Heart left ventricle (tissue), 16 donors: ENCODE measurements at regions not wholly inside any gene's neighbourhood (a gene's known extent, or its start where the extent isn't known, plus 50 kb on each side); places are given as distances from the start of the nearest gene placed in this dataset.

Experiments used
- ATAC-seq, 4 donors: fragments of 200-7000 bp; cut with Tn5 transposase; one replicate each; pipeline ENCODE4 v1.9.1; 2020 to 2022; ENCODE audit warnings: moderate library complexity in 4 of 4, mild to moderate bottlenecking in 3 of 4, moderate number of reproducible peaks in 1 of 4
- DNase-seq, 5 donors: peaks; one replicate each; pipeline ENCODE4 v3.0.0-alpha.2; 2020
- H3K27ac ChIP-seq, 12 donors: fragments of 200-600 bp; sonication (generic) in 4 of 12; one replicate each; pipeline versions ENCODE4 v1.5.0 to v1.8.0; 2016 to 2022; ENCODE audit warnings: mild to moderate bottlenecking in 2 of 12
- H3K27me3 ChIP-seq, 9 donors: fragments of 200-600 bp; sonication (generic) in 2 of 9; one replicate each; pipeline versions ENCODE4 v1.5.1 to v1.8.0; 2016 to 2022; ENCODE audit warnings: mild to moderate bottlenecking in 3 of 9
- H3K36me3 ChIP-seq, 9 donors: fragments of 200-600 bp; sonication (generic) in 2 of 9; one replicate each; pipeline versions ENCODE4 v1.5.0 to v1.8.0; 2018 to 2022; ENCODE audit warnings: mild to moderate bottlenecking in 2 of 9
- H3K4me1 ChIP-seq, 12 donors: fragments of 200-600 bp; sonication (generic) in 4 of 12; one replicate each; pipeline versions ENCODE4 v1.5.0 to v1.8.0; 2016 to 2022; ENCODE audit warnings: mild to moderate bottlenecking in 3 of 12
- H3K4me3 ChIP-seq, 12 donors: fragments of 200-600 bp; sonication (generic) in 4 of 12; one replicate each; pipeline versions ENCODE4 v1.5.0 to v1.8.0; 2017 to 2022; ENCODE audit warnings: mild to moderate bottlenecking in 9 of 12, moderate library complexity in 4 of 12
- H3K9me3 ChIP-seq, 12 donors: fragments of 200-600 bp; sonication (generic) in 4 of 12; one replicate each; pipeline versions ENCODE4 v1.5.0 to v1.8.0; 2016 to 2022; ENCODE audit warnings: mild to moderate bottlenecking in 1 of 12
- POLR2A ChIP-seq, 2 donors: fragments of 450-650 bp; IDR thresholded peaks; one replicate each; pipeline ENCODE4 v1.6.1; 2017; ENCODE audit warnings: antibody characterized with exemption in 2 of 2, mild to moderate bottlenecking in 2 of 2, moderate library complexity in 2 of 2
- WGBS, 4 donors: extraction: QIAGEN DNeasy Blood & Tissue Kit in 2 of 4; methylation state at CpG; one replicate each; pipeline versions ENCODE4 v1.1.5 to v1.1.7; 2013 to 2018; 5-methylcytosine and 5-hydroxymethylcytosine counted together
- intact Hi-C, 10 donors: fragments of 100-400 bp; cut with DNase I; formaldehyde crosslinking; loops; one replicate each; pipeline versions ENCODE4 v1.11.1 to v1.14.2; 2022
- TF ChIP-seq, protein P1 (sequence below), 12 donors: fragments of 200-600 bp; sonication (generic) in 4 of 12; IDR thresholded peaks; one replicate each; pipeline versions ENCODE4 v1.5.0 to v1.8.0; 2018 to 2022; ENCODE audit warnings: antibody characterized with exemption in 12 of 12, mild to moderate bottlenecking in 5 of 12
- donor health status: ischemic (EF 13 %, LVEDD 7.1; RV severe dilation, severe dysfunction).
- donor health status: healthy with polysubstance abuse.
- donor health status: DM: no; HTN: yes; CAD: no.
- donor health status: DM: no; HTN: no; CAD: no.
- donor health status: ischemic (EF 25% LVEDD 6.9; RV normal size, moderate dysfunction).
- donor health status: ischemic (EF 25% LVEDD 5.7; RV mildly dilated, moderate dysfunction).
- donor health status: healthy.
- donor health status: DM: yes; HTN: yes; CAD: no.
- donor health status: ischemic (EF 35%, LVEDD 5.7; RV mildly dilated, moderate dysfunction).
- donor health status: nonischemic (EF 11% LVEDD 7.7; RV severe dilation, severe dysfunction).
- donor health status: DM: yes; HTN: yes; CAD: no.
- donor health status: PGD.
- donor health status: ischemic (EF 29% LVEDD 5.4; RV normal size, mild dysfunction).
- donor health status: nonischemic (EF 23%, LVEDD 6.1; RV moderate dilation, normal function).

DNA sequence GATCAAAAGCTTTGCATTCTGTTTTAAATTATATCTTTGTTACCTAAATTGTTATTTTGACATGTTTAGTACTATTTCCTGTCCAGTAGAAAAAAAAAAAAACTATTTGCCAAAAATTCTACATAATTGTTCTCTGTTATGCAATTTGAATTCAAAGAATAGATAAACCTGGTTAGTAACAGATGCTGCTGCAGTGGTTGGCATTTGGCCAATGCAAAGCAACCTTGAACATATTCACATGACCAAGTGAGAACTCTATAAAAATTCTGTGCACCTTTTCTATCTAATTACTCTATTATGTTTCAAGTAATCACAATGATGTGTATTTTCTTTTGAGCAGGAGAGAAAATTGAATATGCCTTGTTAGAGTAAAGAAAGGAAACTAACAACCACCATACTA lies 1473.4 kb downstream of the RPA4 start:
- intact Hi-C loops, result no loop called here
- no peaks in the 10 kb centered on the region for H3K4me1 ChIP-seq
- no peak overlapping the region for H3K4me3 ChIP-seq
- peaks cover 0 to 5% (median 0%) of the 10 kb centered on the region in 12 donors for H3K9me3 ChIP-seq
- no peaks in the 10 kb centered on the region for H3K36me3 ChIP-seq
- ATAC-seq (no peak), DNase-seq (no peak)
- peaks cover 0 to 4% (median 0%) of the 10 kb centered on the region in 9 donors for H3K27me3 ChIP-seq
- TF ChIP-seq POLR2A (IDR thresholded peaks at IDR 0.05), result no peak
- TF ChIP-seq, protein P1, sequence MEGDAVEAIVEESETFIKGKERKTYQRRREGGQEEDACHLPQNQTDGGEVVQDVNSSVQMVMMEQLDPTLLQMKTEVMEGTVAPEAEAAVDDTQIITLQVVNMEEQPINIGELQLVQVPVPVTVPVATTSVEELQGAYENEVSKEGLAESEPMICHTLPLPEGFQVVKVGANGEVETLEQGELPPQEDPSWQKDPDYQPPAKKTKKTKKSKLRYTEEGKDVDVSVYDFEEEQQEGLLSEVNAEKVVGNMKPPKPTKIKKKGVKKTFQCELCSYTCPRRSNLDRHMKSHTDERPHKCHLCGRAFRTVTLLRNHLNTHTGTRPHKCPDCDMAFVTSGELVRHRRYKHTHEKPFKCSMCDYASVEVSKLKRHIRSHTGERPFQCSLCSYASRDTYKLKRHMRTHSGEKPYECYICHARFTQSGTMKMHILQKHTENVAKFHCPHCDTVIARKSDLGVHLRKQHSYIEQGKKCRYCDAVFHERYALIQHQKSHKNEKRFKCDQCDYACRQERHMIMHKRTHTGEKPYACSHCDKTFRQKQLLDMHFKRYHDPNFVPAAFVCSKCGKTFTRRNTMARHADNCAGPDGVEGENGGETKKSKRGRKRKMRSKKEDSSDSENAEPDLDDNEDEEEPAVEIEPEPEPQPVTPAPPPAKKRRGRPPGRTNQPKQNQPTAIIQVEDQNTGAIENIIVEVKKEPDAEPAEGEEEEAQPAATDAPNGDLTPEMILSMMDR (IDR thresholded peaks at IDR 0.05), result no peak
- no peak overlapping the region for H3K27ac ChIP-seq

DNA sequence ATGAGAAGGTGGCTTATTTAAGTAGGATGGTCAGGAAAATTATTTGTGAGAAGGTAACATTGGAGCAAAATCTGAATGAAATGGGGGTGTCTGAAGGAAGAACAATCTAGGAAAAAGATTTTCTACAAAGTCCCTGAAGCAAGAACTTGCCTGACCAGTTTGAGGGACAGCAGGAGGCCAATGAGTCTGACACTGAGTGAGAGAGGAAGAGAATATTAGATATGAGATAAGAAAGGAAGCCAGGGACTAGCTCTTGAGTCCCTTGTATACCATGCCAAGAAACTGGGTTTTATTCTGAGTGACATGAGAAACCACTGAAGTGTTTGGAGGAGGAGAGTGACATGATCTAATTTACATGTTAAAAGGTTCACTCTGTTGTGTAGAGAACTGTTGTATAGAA lies 1478.9 kb downstream of the RPA4 start:
- no peak overlapping the region for H3K27ac ChIP-seq
- intact Hi-C loops, result no loop called here
- peaks cover 0 to 5% (median 0%) of the 10 kb centered on the region in 12 donors for H3K9me3 ChIP-seq
- TF ChIP-seq, protein P1 (IDR thresholded peaks at IDR 0.05), result no peak
- no peak for TF ChIP-seq POLR2A (IDR thresholded peaks at IDR 0.05)
- H3K36me3 ChIP-seq, result no peaks in the 10 kb centered on the region
- no peaks in the 10 kb centered on the region for H3K27me3 ChIP-seq
- no peaks in the 10 kb centered on the region for H3K4me1 ChIP-seq
- H3K4me3 ChIP-seq, result no peak overlapping the region
- DNase-seq (no peak), ATAC-seq (no peak)

DNA sequence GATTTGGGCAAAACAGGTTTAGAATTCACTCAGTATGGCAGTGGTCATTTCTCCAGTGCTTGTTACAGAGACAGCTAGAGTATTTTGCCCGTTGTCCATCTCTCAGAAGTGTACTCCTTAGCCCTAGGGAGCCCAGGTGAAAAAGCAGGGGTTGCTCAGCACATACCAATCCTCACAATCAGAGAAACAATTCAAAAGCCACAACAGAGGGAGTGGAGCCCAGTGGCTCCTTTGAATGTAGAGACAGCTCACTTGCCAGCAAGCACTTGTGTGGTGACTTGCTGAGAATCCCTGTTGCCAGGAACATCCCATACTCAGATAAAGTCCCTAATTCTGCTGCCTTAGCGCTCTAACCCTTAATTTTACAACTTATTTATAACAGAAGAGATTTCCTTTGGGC lies 1488.3 kb downstream of the RPA4 start:
- Histone ChIP-seq H3K4me1 (no peaks in the 10 kb centered on the region), H3K27ac (no peak overlapping the region), H3K9me3 (peaks cover 0 to 10% (median 0%) of the 10 kb centered on the region in 12 donors), H3K36me3 (no peaks in the 10 kb centered on the region), H3K27me3 (no peaks in the 10 kb centered on the region), H3K4me3 (no peak overlapping the region)
- intact Hi-C loops, result no loop called here
- TF ChIP-seq POLR2A (IDR thresholded peaks at IDR 0.05), result no peak
- DNase-seq, result no peak
- 32 to 67% (median 40%) methylated on average over 2 of the region's 2 CpGs for WGBS, 4 donors
- ATAC-seq, result no peak

DNA sequence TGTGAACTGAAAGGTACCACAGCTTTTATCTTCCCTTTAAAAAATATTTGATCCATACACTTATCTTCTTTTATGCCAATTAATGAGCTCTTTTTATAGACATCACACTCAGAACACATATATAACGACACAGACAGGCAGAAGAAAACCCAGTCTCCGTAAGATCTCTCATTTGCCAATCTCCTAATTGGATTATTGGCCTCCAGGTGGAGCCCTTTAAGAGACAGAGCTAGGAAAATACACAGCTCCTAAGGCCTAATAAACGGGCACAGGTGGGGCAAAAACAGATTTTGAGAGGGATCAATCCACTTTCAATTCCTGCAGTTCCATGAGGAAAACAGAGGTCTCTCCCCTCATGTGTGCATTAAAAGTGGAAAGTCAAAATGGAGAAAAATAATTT lies 1495.4 kb downstream of the RPA4 start:
- DNase-seq (no peak), ATAC-seq (no peak)
- Histone ChIP-seq H3K27ac (no peak overlapping the region), H3K9me3 (peaks cover 0 to 30% (median 0%) of the 10 kb centered on the region in 12 donors), H3K4me1 (no peaks in the 10 kb centered on the region), H3K27me3 (no peaks in the 10 kb centered on the region), H3K4me3 (no peak overlapping the region), H3K36me3 (no peaks in the 10 kb centered on the region)
- TF ChIP-seq POLR2A (IDR thresholded peaks at IDR 0.05), result no peak
- TF ChIP-seq, protein P1 (IDR thresholded peaks at IDR 0.05), result no peak
- 60 to 71% (median 69%) methylated on average over 3 of the region's 3 CpGs for WGBS, 4 donors
- intact Hi-C loops, result no loop called here

DNA sequence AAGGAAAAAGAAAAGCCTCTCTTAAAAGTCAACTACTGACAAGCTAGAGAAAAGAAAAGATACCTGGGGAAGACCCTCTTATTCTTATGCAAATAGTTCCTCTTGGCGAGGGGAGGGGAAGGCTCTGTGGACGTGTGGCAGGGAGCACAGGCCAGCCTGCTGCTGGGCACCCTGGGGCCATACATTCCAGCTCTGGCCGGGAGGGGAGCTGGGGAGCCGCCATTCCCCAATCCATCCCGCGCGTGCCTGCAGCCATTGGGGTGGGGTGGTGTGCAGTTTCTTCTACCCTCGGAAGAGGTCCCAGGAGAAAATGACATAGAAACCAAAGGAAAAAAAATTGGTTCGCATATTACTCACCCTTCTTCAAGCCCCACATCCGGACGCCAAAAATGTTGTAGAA lies 1496.4 kb downstream of the RPA4 start:
- Histone ChIP-seq H3K27ac (no peak overlapping the region), H3K36me3 (no peaks in the 10 kb centered on the region), H3K4me1 (no peaks in the 10 kb centered on the region), H3K27me3 (no peaks in the 10 kb centered on the region), H3K9me3 (peaks cover 0 to 30% (median 0%) of the 10 kb centered on the region in 12 donors), H3K4me3 (no peak overlapping the region)
- no peak for DNase-seq
- intact Hi-C loops, result no loop called here
- TF ChIP-seq POLR2A (IDR thresholded peaks at IDR 0.05), result no peak
- TF ChIP-seq, protein P1 (IDR thresholded peaks at IDR 0.05), result no peak
- no peak for ATAC-seq
- WGBS, 4 donors, result 69 to 83% (median 78%) methylated on average over 11 of the region's 11 CpGs
